IMR-90 (cell line): ENCODE measurements at regions not wholly inside any gene's neighbourhood (a gene's known extent, or its start where the extent isn't known, plus 50 kb on each side); places are given as distances from the start of the nearest gene placed in this dataset.
"Not testable (repeated sequence)": the region's sequence is repeated elsewhere in the genome, so short reads cannot be mapped to it uniquely, and the experiment has no call there.

Experiments
- ATAC-seq: fragments of 200-7000 bp; cut with Tn5 transposase; 2 replicates; pipeline ENCODE4 v1.9.1; 2020; ENCODE audit warnings: low read depth, mild to moderate bottlenecking, moderate library complexity
- BruUV-seq: library from RNA; stranded (reverse); fragments of 400-500 nt; replicated peaks from 2 replicates; lab custom pipeline; 2021; lab: Mats Ljungman, UMichigan
- CTCF ChIA-PET: fragments of 300-600 bp; formaldehyde crosslinking; extraction: SDS; loops from one replicate; lab custom pipeline; 2021; ENCODE audit warnings: antibody characterized with exemption; lab: Yijun Ruan, JAX
- POLR2A ChIA-PET: fragments of 300-600 bp; sonication (Branson Sonifier 250); formaldehyde crosslinking; loops from one replicate; lab custom pipeline; 2022; ENCODE audit warnings: antibody characterized with exemption; ENCODE audit not compliant: unreplicated experiment; lab: Charles Lee
- DNase-seq: peaks from one replicate; pipeline ENCODE4 v3.0.0; 2013
- H2AFZ ChIP-seq: replicated peaks from 2 replicates; pipeline ENCODE3; 2013; ENCODE audit warnings: low read length, mild to moderate bottlenecking; ENCODE audit not compliant: poor library complexity
- H2AK5ac ChIP-seq: 2 replicates; pipeline ENCODE4 v1.6.1; 2013; ENCODE audit warnings: low read depth, low read length, inconsistent platforms
- H2AK9ac ChIP-seq: replicated peaks from 2 replicates; pipeline ENCODE3; 2013; ENCODE audit warnings: mild to moderate bottlenecking, low read depth, low read length, moderate library complexity; ENCODE audit not compliant: poor library complexity
- H2BK120ac ChIP-seq: 2 replicates; pipeline ENCODE4 v1.6.1; 2013; ENCODE audit warnings: low read depth, low read length, inconsistent platforms
- H2BK15ac ChIP-seq: 3 replicates; pipeline ENCODE4 v1.6.1; 2013; ENCODE audit warnings: low read depth, low read length, inconsistent platforms
- H2BK20ac ChIP-seq: 2 replicates; pipeline ENCODE4 v1.6.1; 2013; ENCODE audit warnings: low read depth, mild to moderate bottlenecking, inconsistent platforms, low read length, moderate library complexity
- H2BK5ac ChIP-seq: 2 replicates; pipeline ENCODE4 v1.6.1; 2013; ENCODE audit warnings: mild to moderate bottlenecking, low read depth, low read length, inconsistent platforms; ENCODE audit not compliant: poor library complexity, severe bottlenecking
- H3K14ac ChIP-seq: replicated peaks from 2 replicates; pipeline ENCODE4 v1.6.1; 2013; ENCODE audit warnings: low read depth, low read length, inconsistent platforms
- H3K18ac ChIP-seq: 2 replicates; pipeline ENCODE4 v1.6.1; 2013; ENCODE audit warnings: low read depth, low read length, control low read depth
- H3K23ac ChIP-seq: 2 replicates; pipeline ENCODE4 v1.6.1; 2013; ENCODE audit warnings: low read depth, low read length, inconsistent platforms
- H3K27ac ChIP-seq: 2 replicates; pipeline ENCODE4 v1.5.1; 2013; ENCODE audit warnings: mild to moderate bottlenecking, control low read depth, low read length; ENCODE audit not compliant: insufficient read depth
- H3K27me3 ChIP-seq: 2 replicates; pipeline ENCODE4 v1.6.1; 2013; ENCODE audit warnings: low read length; ENCODE audit not compliant: control insufficient read depth, insufficient read depth
- H3K36me3 ChIP-seq: 2 replicates; pipeline ENCODE4 v1.6.1; 2013; ENCODE audit warnings: low read length, mixed read lengths; ENCODE audit not compliant: control insufficient read depth, insufficient read depth
- H3K4ac ChIP-seq: 2 replicates; pipeline ENCODE4 v1.6.1; 2013; ENCODE audit warnings: low read depth, low read length, inconsistent platforms
- H3K4me1 ChIP-seq: 2 replicates; pipeline ENCODE4 v1.6.1; 2013; ENCODE audit warnings: low read length, mixed read lengths; ENCODE audit not compliant: control insufficient read depth, insufficient read depth
- H3K4me2 ChIP-seq: 2 replicates; pipeline ENCODE4 v1.6.1; 2013; ENCODE audit warnings: low read depth, mild to moderate bottlenecking, control low read depth, low read length, moderate library complexity
- H3K4me3 ChIP-seq: 2 replicates; pipeline ENCODE4 v1.5.1; 2013; ENCODE audit warnings: low read depth, mild to moderate bottlenecking, control low read depth, low read length, moderate library complexity; ENCODE audit not compliant: insufficient read depth
- H3K56ac ChIP-seq: 2 replicates; pipeline ENCODE4 v1.6.1; 2013; ENCODE audit warnings: low read length, inconsistent platforms; ENCODE audit not compliant: insufficient read depth; ENCODE audit errors: extremely low read depth
- H3K79me1 ChIP-seq, 2 experiments: 2 replicates each; pipeline ENCODE4 v1.6.1; 2013; ENCODE audit warnings: low read length in 2 of 2, inconsistent platforms in 1 of 2, low read depth in 1 of 2
- H3K9ac ChIP-seq: 2 replicates; pipeline ENCODE4 v1.6.1; 2013; ENCODE audit warnings: low read depth, low read length, control low read depth
- H3K9me1 ChIP-seq: 2 replicates; pipeline ENCODE4 v1.6.1; 2013; ENCODE audit warnings: low read length, inconsistent platforms; ENCODE audit not compliant: insufficient read depth
- H3K9me3 ChIP-seq: 2 replicates; pipeline ENCODE4 v1.6.1; 2013; ENCODE audit warnings: low read length; ENCODE audit not compliant: control insufficient read depth, insufficient read depth
- H4K20me1 ChIP-seq: 2 replicates; pipeline ENCODE4 v1.6.1; 2013; ENCODE audit warnings: low read length, inconsistent platforms; ENCODE audit not compliant: insufficient read depth
- H4K5ac ChIP-seq: 2 replicates; pipeline ENCODE4 v1.6.1; 2013; ENCODE audit warnings: mild to moderate bottlenecking, low read depth, low read length, control low read depth
- H4K8ac ChIP-seq, 2 experiments: 2 replicates each; pipeline ENCODE4 v1.6.1; 2013; ENCODE audit warnings: low read depth in 2 of 2, low read length in 2 of 2, control low read depth in 1 of 2, inconsistent platforms in 1 of 2
- H4K91ac ChIP-seq: 2 replicates; pipeline ENCODE4 v1.6.1; 2013; ENCODE audit warnings: low read depth, low read length, inconsistent platforms; ENCODE audit not compliant: insufficient read depth
- WGBS, 2 experiments: methylation state at CpG; one replicate each; pipeline versions ENCODE4 v1.1.5 to v1.1.7; 2013; ENCODE audit warnings: missing lambda C conversion rate in 2 of 2; ENCODE audit not compliant: insufficient read length in 1 of 2; ENCODE audit errors: extremely low coverage in 2 of 2; 5-methylcytosine and 5-hydroxymethylcytosine counted together
- dilution Hi-C: fragments of 300-500 bp; cut with HindIII; formaldehyde crosslinking; loops from one replicate; pipeline ENCODE4 v1.14.3; 2018; ENCODE audit warnings: low sequenced_read_pairs; ENCODE audit not compliant: unreplicated experiment
- in situ Hi-C: fragments of 300-500 bp; cut with MboI; formaldehyde crosslinking; loops from 3 replicates; pipeline ENCODE4 v1.14.3; 2019; ENCODE audit warnings: low sequenced_read_pairs, inconsistent platforms, mixed read lengths
- intact Hi-C: fragments of 100-400 bp; cut with micrococcal nuclease; formaldehyde crosslinking; loops from 2 replicates; pipeline ENCODE4 v1.10.0; 2022

GRCh38 chr17:20654575-20654974 is 75.1 kb downstream of the CDRT15L2 start:
- H2AK9ac ChIP-seq, H4K20me1 ChIP-seq, H4K91ac ChIP-seq, DNase-seq, H4K8ac ChIP-seq, H4K5ac ChIP-seq, H3K4ac ChIP-seq, in situ Hi-C loops, BruUV-seq, POLR2A ChIA-PET, H2BK5ac ChIP-seq, H3K9me3 ChIP-seq, H3K18ac ChIP-seq, H3K4me2 ChIP-seq, H3K79me1 ChIP-seq, intact Hi-C loops, H3K4me3 ChIP-seq, H2AFZ ChIP-seq, H3K23ac ChIP-seq, CTCF ChIA-PET, H3K4me1 ChIP-seq, dilution Hi-C loops, H2BK20ac ChIP-seq, H3K36me3 ChIP-seq, H3K27ac ChIP-seq, H2AK5ac ChIP-seq, H3K14ac ChIP-seq, H3K56ac ChIP-seq, H3K27me3 ChIP-seq, H3K9ac ChIP-seq, H3K9me1 ChIP-seq, H2BK15ac ChIP-seq, H2BK120ac ChIP-seq: not testable (repeated sequence)
- WGBS, 2 experiments, result no CpG with 5 or more reads among the region's 12 CpGs
- peak; percentile 35 for ATAC-seq

GRCh38 chr17:20665103-20665955 is 85.8 kb downstream of the CDRT15L2 start:
- H2AK9ac ChIP-seq, H3K56ac ChIP-seq, H4K91ac ChIP-seq, H3K23ac ChIP-seq, H3K9ac ChIP-seq, H4K20me1 ChIP-seq, BruUV-seq, H2AK5ac ChIP-seq, CTCF ChIA-PET, H2BK120ac ChIP-seq, H3K18ac ChIP-seq, H3K9me3 ChIP-seq, H2BK15ac ChIP-seq, in situ Hi-C loops, H3K79me1 ChIP-seq, H3K4me2 ChIP-seq, H2BK20ac ChIP-seq, H3K4me3 ChIP-seq, H3K27ac ChIP-seq, dilution Hi-C loops, H3K14ac ChIP-seq, H3K4me1 ChIP-seq, H2BK5ac ChIP-seq, H3K4ac ChIP-seq, H3K27me3 ChIP-seq, H2AFZ ChIP-seq, H4K5ac ChIP-seq, intact Hi-C loops, H4K8ac ChIP-seq, POLR2A ChIA-PET, H3K36me3 ChIP-seq, H3K9me1 ChIP-seq: not testable (repeated sequence)
- WGBS, 2 experiments, result no CpG with 5 or more reads among the region's 6 CpGs
- DNase-seq (peak; percentile 0), ATAC-seq (peak; percentile 63)
